WTC11 (cell line): ENCODE measurements at regions not wholly inside any gene's neighbourhood (a gene's known extent, or its start where the extent isn't known, plus 50 kb on each side); places are given as distances from the start of the nearest gene placed in this dataset.

Source experiments
- ATAC-seq: fragments of 200-7000 bp; cut with Tn5 transposase; 2 replicates; pipeline ENCODE4 v1.10.0; 2021; ENCODE audit warnings: mild to moderate bottlenecking, moderate library complexity
- CTCF ChIA-PET: fragments of 300-600 bp; sonication (Branson Sonifier 250); formaldehyde crosslinking; loops from one replicate; lab custom pipeline; 2021; ENCODE audit warnings: antibody characterized with exemption; lab: Charles Lee
- POLR2A ChIA-PET: fragments of 350-600 bp; sonication (Branson Sonifier 250); formaldehyde crosslinking; loops from one replicate; lab custom pipeline; 2021; ENCODE audit warnings: antibody characterized with exemption; lab: Charles Lee
- DNase-seq: peaks from one replicate; pipeline ENCODE4 v3.0.0; 2021; ENCODE audit warnings: low spot score
- H3K27ac Mint-ChIP-seq: 2 replicates; pipeline ENCODE4 v1.8.0; 2021; ENCODE audit warnings: mixed read lengths
- H3K27me3 Mint-ChIP-seq: 2 replicates; pipeline ENCODE4 v1.8.0; 2021; ENCODE audit warnings: low read depth, mild to moderate bottlenecking, moderate library complexity, mixed read lengths
- H3K36me3 Mint-ChIP-seq: 2 replicates; pipeline ENCODE4 v1.8.0; 2021; ENCODE audit warnings: mixed read lengths
- H3K4me1 Mint-ChIP-seq: 2 replicates; pipeline ENCODE4 v1.8.0; 2022; ENCODE audit warnings: mixed read lengths
- H3K4me3 Mint-ChIP-seq: 2 replicates; pipeline ENCODE4 v1.8.0; 2021; ENCODE audit warnings: mild to moderate bottlenecking, moderate library complexity, mixed read lengths
- H3K9me3 Mint-ChIP-seq: 2 replicates; pipeline ENCODE4 v1.8.0; 2021; ENCODE audit warnings: mixed read lengths
- CBFB ChIP-seq: sonication (generic); formaldehyde crosslinking; IDR thresholded peaks from 2 replicates; pipeline ENCODE4 v1.8.1; 2022; ENCODE audit warnings: mild to moderate bottlenecking, low read depth, missing genetic modification reagents
- CREB1 ChIP-seq: sonication (generic); formaldehyde crosslinking; IDR thresholded peaks from 2 replicates; pipeline ENCODE4 v1.8.0; 2023; ENCODE audit warnings: mild to moderate bottlenecking, missing genetic modification reagents
- CREM ChIP-seq: sonication (generic); formaldehyde crosslinking; IDR thresholded peaks from 2 replicates; pipeline ENCODE4 v1.8.1; 2022; ENCODE audit warnings: mild to moderate bottlenecking, missing genetic modification reagents, moderate library complexity
- FOXJ3 ChIP-seq: sonication (generic); formaldehyde crosslinking; IDR thresholded peaks from 2 replicates; pipeline ENCODE4 v1.9.0; 2021; ENCODE audit warnings: missing genetic modification reagents, mild to moderate bottlenecking, borderline replicate concordance
- JAZF1 ChIP-seq: fragments of 250-450 bp; sonication (Bioruptor Pico); IDR thresholded peaks from 2 replicates; pipeline ENCODE4 v1.9.0; 2021; ENCODE audit warnings: moderate library complexity, mild to moderate bottlenecking, inconsistent platforms
- JUN ChIP-seq: sonication (generic); formaldehyde crosslinking; IDR thresholded peaks from 2 replicates; pipeline ENCODE4 v1.8.0; 2023; ENCODE audit warnings: mild to moderate bottlenecking, missing genetic modification reagents
- RELA ChIP-seq: sonication (generic); formaldehyde crosslinking; IDR thresholded peaks from 2 replicates; pipeline ENCODE4 v1.8.1; 2022; ENCODE audit warnings: missing genetic modification reagents, mild to moderate bottlenecking, borderline replicate concordance
- SMAD4 ChIP-seq: sonication (generic); formaldehyde crosslinking; IDR thresholded peaks from 2 replicates; pipeline ENCODE4 v1.8.0; 2022; ENCODE audit warnings: mild to moderate bottlenecking, missing genetic modification reagents
- SOX15 ChIP-seq: fragments of 250-450 bp; sonication (Bioruptor Pico); IDR thresholded peaks from 2 replicates; pipeline ENCODE4 v1.9.0; 2021; ENCODE audit warnings: mild to moderate bottlenecking
- TP53 ChIP-seq: sonication (generic); formaldehyde crosslinking; IDR thresholded peaks from 2 replicates; pipeline ENCODE4 v1.8.1; 2023; ENCODE audit warnings: mild to moderate bottlenecking, missing genetic modification reagents
- ZNF416 ChIP-seq: fragments of 250-450 bp; sonication (Bioruptor Pico); IDR thresholded peaks from 2 replicates; pipeline ENCODE4 v1.9.0; 2021; ENCODE audit warnings: mild to moderate bottlenecking, inconsistent platforms
- TF ChIP-seq, protein P1 (sequence below): sonication (generic); formaldehyde crosslinking; conservative IDR thresholded peaks from 2 replicates; pipeline ENCODE4 v1.8.1; 2023; ENCODE audit warnings: mild to moderate bottlenecking, low read depth, missing genetic modification reagents, moderate library complexity
- TF ChIP-seq, protein P2 (sequence below): sonication (generic); formaldehyde crosslinking; IDR thresholded peaks from 2 replicates; pipeline ENCODE4 v1.8.0; 2023; ENCODE audit warnings: missing genetic modification reagents, mild to moderate bottlenecking, borderline replicate concordance
- TF ChIP-seq, protein P3 (sequence below): sonication (generic); formaldehyde crosslinking; IDR thresholded peaks from 2 replicates; pipeline ENCODE4 v1.8.1; 2023; ENCODE audit warnings: mild to moderate bottlenecking, missing genetic modification reagents
- TF ChIP-seq, protein P4 (sequence below): sonication (generic); formaldehyde crosslinking; IDR thresholded peaks from 2 replicates; pipeline ENCODE4 v1.8.1; 2022; ENCODE audit warnings: low read depth, mild to moderate bottlenecking, moderate library complexity, missing genetic modification reagents, borderline replicate concordance
- TF ChIP-seq, protein P5 (sequence below): fragments of 250-450 bp; sonication (Bioruptor Pico); conservative IDR thresholded peaks from 2 replicates; pipeline ENCODE4 v1.9.0; 2021; ENCODE audit warnings: mild to moderate bottlenecking
- TF ChIP-seq, protein P6 (sequence below): fragments of 250-450 bp; sonication (Bioruptor Pico); IDR thresholded peaks from 2 replicates; pipeline ENCODE4 v1.9.0; 2021; ENCODE audit warnings: moderate library complexity, mild to moderate bottlenecking, inconsistent platforms, borderline replicate concordance
- TF ChIP-seq, protein P7 (sequence below): fragments of 250-450 bp; sonication (Bioruptor Pico); IDR thresholded peaks from 2 replicates; pipeline ENCODE4 v1.9.0; 2021; ENCODE audit warnings: mild to moderate bottlenecking

DNA sequence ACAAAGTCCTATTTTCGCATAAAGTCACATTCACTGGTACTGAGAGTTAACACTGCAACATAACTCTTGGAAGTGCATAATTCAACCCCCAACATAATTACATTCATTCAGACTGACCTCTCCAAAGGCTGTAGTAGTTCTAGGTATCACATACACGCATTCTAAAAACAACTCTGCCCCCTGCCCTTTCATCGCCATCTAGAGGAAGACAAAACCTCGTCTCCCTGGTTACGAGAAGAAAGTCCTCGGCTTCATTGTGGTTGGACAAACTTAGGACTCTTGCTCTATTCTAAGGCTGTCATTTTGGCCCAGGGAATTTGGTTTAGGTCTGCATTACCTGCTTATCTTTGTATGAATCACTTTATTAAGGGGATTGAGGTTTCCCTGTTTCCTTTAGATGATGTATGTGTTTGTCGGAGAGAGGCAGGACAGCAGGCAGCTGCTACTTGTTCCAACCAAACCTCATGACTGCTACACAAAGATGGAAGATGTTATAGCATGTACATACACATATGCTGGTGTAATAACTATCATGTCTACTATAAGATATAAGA, 215.4 kb upstream of the NRXN1 start:
- Mint-ChIP-seq H3K9me3 (peaks cover 4% of the 10 kb centered on the region; the same call in 1 of the 2 replicates), H3K4me1 (peaks cover 13% of the 10 kb centered on the region), H3K36me3 (no peaks in the 10 kb centered on the region), H3K4me3 (no peak overlapping the region), H3K27ac (no peak overlapping the region), H3K27me3 (no peaks in the 10 kb centered on the region)
- ATAC-seq (peak; percentile 74), DNase-seq (peak; percentile 16)
- CTCF ChIA-PET, result no interaction called here
- POLR2A ChIA-PET, result no interaction called here
- no peak for TF ChIP-seq FOXJ3 (CRISPR knock-in tag)
- no peak for TF ChIP-seq SMAD4 (CRISPR knock-in tag)
- no peak for TF ChIP-seq CREB1
- TF ChIP-seq, protein P1, sequence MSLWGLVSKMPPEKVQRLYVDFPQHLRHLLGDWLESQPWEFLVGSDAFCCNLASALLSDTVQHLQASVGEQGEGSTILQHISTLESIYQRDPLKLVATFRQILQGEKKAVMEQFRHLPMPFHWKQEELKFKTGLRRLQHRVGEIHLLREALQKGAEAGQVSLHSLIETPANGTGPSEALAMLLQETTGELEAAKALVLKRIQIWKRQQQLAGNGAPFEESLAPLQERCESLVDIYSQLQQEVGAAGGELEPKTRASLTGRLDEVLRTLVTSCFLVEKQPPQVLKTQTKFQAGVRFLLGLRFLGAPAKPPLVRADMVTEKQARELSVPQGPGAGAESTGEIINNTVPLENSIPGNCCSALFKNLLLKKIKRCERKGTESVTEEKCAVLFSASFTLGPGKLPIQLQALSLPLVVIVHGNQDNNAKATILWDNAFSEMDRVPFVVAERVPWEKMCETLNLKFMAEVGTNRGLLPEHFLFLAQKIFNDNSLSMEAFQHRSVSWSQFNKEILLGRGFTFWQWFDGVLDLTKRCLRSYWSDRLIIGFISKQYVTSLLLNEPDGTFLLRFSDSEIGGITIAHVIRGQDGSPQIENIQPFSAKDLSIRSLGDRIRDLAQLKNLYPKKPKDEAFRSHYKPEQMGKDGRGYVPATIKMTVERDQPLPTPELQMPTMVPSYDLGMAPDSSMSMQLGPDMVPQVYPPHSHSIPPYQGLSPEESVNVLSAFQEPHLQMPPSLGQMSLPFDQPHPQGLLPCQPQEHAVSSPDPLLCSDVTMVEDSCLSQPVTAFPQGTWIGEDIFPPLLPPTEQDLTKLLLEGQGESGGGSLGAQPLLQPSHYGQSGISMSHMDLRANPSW, result no peak
- TF ChIP-seq, protein P2, sequence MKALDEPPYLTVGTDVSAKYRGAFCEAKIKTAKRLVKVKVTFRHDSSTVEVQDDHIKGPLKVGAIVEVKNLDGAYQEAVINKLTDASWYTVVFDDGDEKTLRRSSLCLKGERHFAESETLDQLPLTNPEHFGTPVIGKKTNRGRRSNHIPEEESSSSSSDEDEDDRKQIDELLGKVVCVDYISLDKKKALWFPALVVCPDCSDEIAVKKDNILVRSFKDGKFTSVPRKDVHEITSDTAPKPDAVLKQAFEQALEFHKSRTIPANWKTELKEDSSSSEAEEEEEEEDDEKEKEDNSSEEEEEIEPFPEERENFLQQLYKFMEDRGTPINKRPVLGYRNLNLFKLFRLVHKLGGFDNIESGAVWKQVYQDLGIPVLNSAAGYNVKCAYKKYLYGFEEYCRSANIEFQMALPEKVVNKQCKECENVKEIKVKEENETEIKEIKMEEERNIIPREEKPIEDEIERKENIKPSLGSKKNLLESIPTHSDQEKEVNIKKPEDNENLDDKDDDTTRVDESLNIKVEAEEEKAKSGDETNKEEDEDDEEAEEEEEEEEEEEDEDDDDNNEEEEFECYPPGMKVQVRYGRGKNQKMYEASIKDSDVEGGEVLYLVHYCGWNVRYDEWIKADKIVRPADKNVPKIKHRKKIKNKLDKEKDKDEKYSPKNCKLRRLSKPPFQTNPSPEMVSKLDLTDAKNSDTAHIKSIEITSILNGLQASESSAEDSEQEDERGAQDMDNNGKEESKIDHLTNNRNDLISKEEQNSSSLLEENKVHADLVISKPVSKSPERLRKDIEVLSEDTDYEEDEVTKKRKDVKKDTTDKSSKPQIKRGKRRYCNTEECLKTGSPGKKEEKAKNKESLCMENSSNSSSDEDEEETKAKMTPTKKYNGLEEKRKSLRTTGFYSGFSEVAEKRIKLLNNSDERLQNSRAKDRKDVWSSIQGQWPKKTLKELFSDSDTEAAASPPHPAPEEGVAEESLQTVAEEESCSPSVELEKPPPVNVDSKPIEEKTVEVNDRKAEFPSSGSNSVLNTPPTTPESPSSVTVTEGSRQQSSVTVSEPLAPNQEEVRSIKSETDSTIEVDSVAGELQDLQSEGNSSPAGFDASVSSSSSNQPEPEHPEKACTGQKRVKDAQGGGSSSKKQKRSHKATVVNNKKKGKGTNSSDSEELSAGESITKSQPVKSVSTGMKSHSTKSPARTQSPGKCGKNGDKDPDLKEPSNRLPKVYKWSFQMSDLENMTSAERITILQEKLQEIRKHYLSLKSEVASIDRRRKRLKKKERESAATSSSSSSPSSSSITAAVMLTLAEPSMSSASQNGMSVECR (CRISPR knock-in tag), result no peak
- TF ChIP-seq TP53 (CRISPR knock-in tag), result no peak
- TF ChIP-seq SOX15 (CRISPR knock-in tag), result no peak
- TF ChIP-seq, protein P3, sequence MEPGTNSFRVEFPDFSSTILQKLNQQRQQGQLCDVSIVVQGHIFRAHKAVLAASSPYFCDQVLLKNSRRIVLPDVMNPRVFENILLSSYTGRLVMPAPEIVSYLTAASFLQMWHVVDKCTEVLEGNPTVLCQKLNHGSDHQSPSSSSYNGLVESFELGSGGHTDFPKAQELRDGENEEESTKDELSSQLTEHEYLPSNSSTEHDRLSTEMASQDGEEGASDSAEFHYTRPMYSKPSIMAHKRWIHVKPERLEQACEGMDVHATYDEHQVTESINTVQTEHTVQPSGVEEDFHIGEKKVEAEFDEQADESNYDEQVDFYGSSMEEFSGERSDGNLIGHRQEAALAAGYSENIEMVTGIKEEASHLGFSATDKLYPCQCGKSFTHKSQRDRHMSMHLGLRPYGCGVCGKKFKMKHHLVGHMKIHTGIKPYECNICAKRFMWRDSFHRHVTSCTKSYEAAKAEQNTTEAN, result no peak
- TF ChIP-seq ZNF416, result no peak
- TF ChIP-seq, protein P4, sequence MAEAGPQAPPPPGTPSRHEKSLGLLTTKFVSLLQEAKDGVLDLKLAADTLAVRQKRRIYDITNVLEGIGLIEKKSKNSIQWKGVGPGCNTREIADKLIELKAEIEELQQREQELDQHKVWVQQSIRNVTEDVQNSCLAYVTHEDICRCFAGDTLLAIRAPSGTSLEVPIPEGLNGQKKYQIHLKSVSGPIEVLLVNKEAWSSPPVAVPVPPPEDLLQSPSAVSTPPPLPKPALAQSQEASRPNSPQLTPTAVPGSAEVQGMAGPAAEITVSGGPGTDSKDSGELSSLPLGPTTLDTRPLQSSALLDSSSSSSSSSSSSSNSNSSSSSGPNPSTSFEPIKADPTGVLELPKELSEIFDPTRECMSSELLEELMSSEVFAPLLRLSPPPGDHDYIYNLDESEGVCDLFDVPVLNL, result no peak
- TF ChIP-seq RELA (CRISPR knock-in tag), result no peak
- no peak for TF ChIP-seq JUN (CRISPR knock-in tag)
- TF ChIP-seq, protein P5, sequence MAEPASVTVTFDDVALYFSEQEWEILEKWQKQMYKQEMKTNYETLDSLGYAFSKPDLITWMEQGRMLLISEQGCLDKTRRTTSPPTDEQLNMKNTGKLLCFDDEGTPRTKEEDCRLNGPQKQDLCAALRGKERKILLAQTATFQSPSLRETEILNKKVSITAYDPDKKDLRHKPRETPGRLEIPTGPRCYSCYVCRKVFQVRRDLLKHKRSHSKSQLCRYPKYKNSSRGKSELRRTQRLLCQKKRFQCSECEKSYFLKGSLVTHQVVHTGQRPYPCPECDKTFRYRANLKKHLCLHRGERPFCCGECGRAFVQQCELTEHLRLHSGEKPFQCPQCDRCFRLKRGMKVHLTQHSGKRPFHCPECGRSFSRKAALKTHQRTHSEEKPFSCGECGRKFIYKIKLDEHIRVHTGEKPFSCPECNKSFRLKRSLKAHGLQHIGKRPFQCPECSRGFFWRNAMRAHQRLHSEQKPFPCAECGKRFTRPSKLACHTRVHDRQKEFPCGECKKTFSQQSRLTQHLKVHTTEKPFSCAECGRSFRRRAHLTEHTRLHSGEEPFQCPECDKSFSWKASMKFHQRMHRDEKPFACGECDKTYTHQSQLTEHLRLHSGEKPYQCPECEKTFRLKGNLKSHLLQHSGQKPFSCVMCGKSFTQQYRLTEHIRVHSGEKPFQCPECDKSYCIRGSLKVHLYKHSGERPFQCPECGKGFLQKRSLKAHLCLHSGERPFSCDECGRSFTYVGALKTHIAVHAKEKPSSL (CRISPR knock-in tag), result no peak
- no peak for TF ChIP-seq JAZF1
- TF ChIP-seq, protein P6, sequence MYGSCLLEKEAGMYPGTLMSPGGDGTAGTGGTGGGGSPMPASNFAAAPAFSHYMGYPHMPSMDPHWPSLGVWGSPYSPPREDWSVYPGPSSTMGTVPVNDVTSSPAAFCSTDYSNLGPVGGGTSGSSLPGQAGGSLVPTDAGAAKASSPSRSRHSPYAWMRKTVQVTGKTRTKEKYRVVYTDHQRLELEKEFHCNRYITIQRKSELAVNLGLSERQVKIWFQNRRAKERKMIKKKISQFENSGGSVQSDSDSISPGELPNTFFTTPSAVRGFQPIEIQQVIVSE (CRISPR knock-in tag), result no peak
- no peak for TF ChIP-seq CREM (CRISPR knock-in tag)
- TF ChIP-seq CBFB, result no peak
- TF ChIP-seq, protein P7, sequence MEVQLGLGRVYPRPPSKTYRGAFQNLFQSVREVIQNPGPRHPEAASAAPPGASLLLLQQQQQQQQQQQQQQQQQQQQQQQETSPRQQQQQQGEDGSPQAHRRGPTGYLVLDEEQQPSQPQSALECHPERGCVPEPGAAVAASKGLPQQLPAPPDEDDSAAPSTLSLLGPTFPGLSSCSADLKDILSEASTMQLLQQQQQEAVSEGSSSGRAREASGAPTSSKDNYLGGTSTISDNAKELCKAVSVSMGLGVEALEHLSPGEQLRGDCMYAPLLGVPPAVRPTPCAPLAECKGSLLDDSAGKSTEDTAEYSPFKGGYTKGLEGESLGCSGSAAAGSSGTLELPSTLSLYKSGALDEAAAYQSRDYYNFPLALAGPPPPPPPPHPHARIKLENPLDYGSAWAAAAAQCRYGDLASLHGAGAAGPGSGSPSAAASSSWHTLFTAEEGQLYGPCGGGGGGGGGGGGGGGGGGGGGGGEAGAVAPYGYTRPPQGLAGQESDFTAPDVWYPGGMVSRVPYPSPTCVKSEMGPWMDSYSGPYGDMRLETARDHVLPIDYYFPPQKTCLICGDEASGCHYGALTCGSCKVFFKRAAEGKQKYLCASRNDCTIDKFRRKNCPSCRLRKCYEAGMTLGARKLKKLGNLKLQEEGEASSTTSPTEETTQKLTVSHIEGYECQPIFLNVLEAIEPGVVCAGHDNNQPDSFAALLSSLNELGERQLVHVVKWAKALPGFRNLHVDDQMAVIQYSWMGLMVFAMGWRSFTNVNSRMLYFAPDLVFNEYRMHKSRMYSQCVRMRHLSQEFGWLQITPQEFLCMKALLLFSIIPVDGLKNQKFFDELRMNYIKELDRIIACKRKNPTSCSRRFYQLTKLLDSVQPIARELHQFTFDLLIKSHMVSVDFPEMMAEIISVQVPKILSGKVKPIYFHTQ (CRISPR knock-in tag), result no peak
